Endothelial cell of umbilical vein (primary cell): ENCODE measurements at regions not wholly inside any gene's neighbourhood (a gene's known extent, or its start where the extent isn't known, plus 50 kb on each side); places are given as distances from the start of the nearest gene placed in this dataset.

ENCODE experiments used
- BruUV-seq: library from RNA; stranded (reverse); fragments of 400-500 nt; replicated peaks from 2 replicates; lab custom pipeline; 2021; lab: Mats Ljungman, UMichigan
- CTCF ChIA-PET: fragments of 300-600, 350-600 bp; sonication (Branson Sonifier 250); formaldehyde crosslinking; loops from one replicate; lab custom pipeline; 2021; ENCODE audit warnings: antibody characterized with exemption, inconsistent platforms; lab: Charles Lee
- POLR2A ChIA-PET: fragments of 300-600, 350-600 bp; sonication (Branson Sonifier 250); formaldehyde crosslinking; loops from one replicate; lab custom pipeline; 2021; ENCODE audit warnings: antibody characterized with exemption, inconsistent platforms; lab: Charles Lee
- DNase-seq: peaks from one replicate; pipeline ENCODE4 v3.0.0-alpha.2; 2011; ENCODE audit warnings: low read depth, low spot score
- FAIRE-seq: peaks from 2 replicates; lab custom pipeline; 2011; peaks lifted over from hg19 to GRCh38; lab: Jason Lieb, UNC
- H2AFZ ChIP-seq: 2 replicates; pipeline ENCODE4 v1.6.0; 2012; ENCODE audit warnings: low read depth, low read length, control low read depth, inconsistent platforms
- H3K27ac ChIP-seq: 2 replicates; pipeline ENCODE4 v1.5.1; 2011; ENCODE audit warnings: low read depth, mild to moderate bottlenecking, control low read depth, low read length, moderate library complexity; ENCODE audit not compliant: insufficient read depth
- H3K27me3 ChIP-seq, 2 experiments: 2 replicates each; pipeline versions ENCODE4 v1.6.0 to v1.6.1; 2011; ENCODE audit warnings: low read length in 2 of 2, mixed read lengths in 1 of 2; ENCODE audit not compliant: control insufficient read depth in 2 of 2, insufficient read depth in 2 of 2
- H3K36me3 ChIP-seq, 2 experiments: 2 replicates in 1 of 2; 3 replicates in 1 of 2; pipeline ENCODE4 v1.5.1; 2011; ENCODE audit warnings: low read length in 2 of 2, mild to moderate bottlenecking in 1 of 2, moderate library complexity in 1 of 2; ENCODE audit not compliant: control insufficient read depth in 2 of 2, insufficient read depth in 2 of 2; ENCODE audit errors: extremely low read depth in 1 of 2
- H3K4me1 ChIP-seq: 3 replicates; pipeline ENCODE4 v1.5.1; 2011; ENCODE audit warnings: mild to moderate bottlenecking, low read length; ENCODE audit not compliant: control insufficient read depth, insufficient read depth; ENCODE audit errors: extremely low read depth
- H3K4me2 ChIP-seq: 2 replicates; pipeline ENCODE4 v1.6.1; 2011; ENCODE audit warnings: low read length, control low read depth, mixed read lengths; ENCODE audit not compliant: insufficient read depth
- H3K4me3 ChIP-seq, 3 experiments: fragments of 200-600 bp in 1 of 3; sonication (generic), shearing (Covaris generic) in 1 of 3; replicated peaks in 1 of 3; 2 replicates each; pipeline ENCODE4 v1.5.1; 2011 to 2016; ENCODE audit warnings: control low read depth in 3 of 3, low read length in 3 of 3, mild to moderate bottlenecking in 2 of 3, inconsistent platforms in 1 of 3, low read depth in 1 of 3, moderate library complexity in 1 of 3; ENCODE audit not compliant: insufficient read depth in 1 of 3
- H3K79me2 ChIP-seq: 2 replicates; pipeline ENCODE4 v1.6.0; 2012; ENCODE audit warnings: low read length, inconsistent platforms; ENCODE audit not compliant: control insufficient read depth, insufficient read depth
- H3K9ac ChIP-seq: replicated peaks from 2 replicates; pipeline ENCODE3; 2011; ENCODE audit warnings: low read length, control low read depth; ENCODE audit not compliant: insufficient read depth; ENCODE audit errors: extremely low read depth
- H3K9me1 ChIP-seq: replicated peaks from 3 replicates; pipeline ENCODE4 v1.6.0; 2011; ENCODE audit warnings: mild to moderate bottlenecking, low read length; ENCODE audit not compliant: control insufficient read depth, insufficient read depth; ENCODE audit errors: extremely low read depth
- H3K9me3 ChIP-seq: replicated peaks from 2 replicates; pipeline ENCODE4 v1.5.1; 2012; ENCODE audit warnings: low read length, inconsistent platforms; ENCODE audit not compliant: control insufficient read depth, insufficient read depth
- H4K20me1 ChIP-seq: replicated peaks from 2 replicates; pipeline ENCODE3; 2011; ENCODE audit warnings: mild to moderate bottlenecking, low read length; ENCODE audit not compliant: control insufficient read depth, insufficient read depth; ENCODE audit errors: extremely low read depth
- CTCF ChIP-seq, 2 donors: IDR thresholded peaks; 1 replicate in 1 of 2; 2 replicates in 1 of 2; pipeline ENCODE4 v1.5.1; 2011; ENCODE audit warnings: low read length in 2 of 2, mild to moderate bottlenecking in 2 of 2, moderate library complexity in 2 of 2, control low read depth in 1 of 2, inconsistent platforms in 1 of 2, low read depth in 1 of 2; ENCODE audit not compliant: insufficient read depth in 1 of 2; ENCODE audit errors: extremely low read depth in 1 of 2
- EZH2 ChIP-seq: IDR thresholded peaks from 2 replicates; pipeline ENCODE4 v1.6.1; 2012; ENCODE audit warnings: borderline replicate concordance, low read depth, mild to moderate bottlenecking, moderate library complexity, low read length, inconsistent platforms; ENCODE audit not compliant: severe bottlenecking
- FOS ChIP-seq: IDR thresholded peaks from 2 replicates; pipeline ENCODE4 v1.6.1; 2011; ENCODE audit warnings: mild to moderate bottlenecking, low read length, moderate library complexity, borderline replicate concordance; ENCODE audit not compliant: insufficient read depth
- GATA2 ChIP-seq: IDR thresholded peaks from 2 replicates; pipeline ENCODE4 v1.7.0; 2011; ENCODE audit warnings: low read depth, mild to moderate bottlenecking, moderate library complexity, mixed read lengths, low read length; ENCODE audit not compliant: insufficient read length, insufficient read depth
- JUN ChIP-seq: IDR thresholded peaks from 2 replicates; pipeline ENCODE4 v1.6.1; 2011; ENCODE audit warnings: borderline replicate concordance, low read depth; ENCODE audit not compliant: insufficient read length, insufficient read depth
- MAX ChIP-seq: IDR thresholded peaks from 2 replicates; pipeline ENCODE4 v1.6.1; 2011; ENCODE audit not compliant: insufficient read depth, insufficient read length
- MYC ChIP-seq: IDR thresholded peaks from one replicate; pipeline ENCODE4 v1.6.1; 2011; ENCODE audit warnings: mild to moderate bottlenecking, low read depth, low read length
- POLR2A ChIP-seq: IDR thresholded peaks from 2 replicates; pipeline ENCODE4 v1.6.1; 2012; ENCODE audit warnings: low read depth, mild to moderate bottlenecking, control low read depth, low read length
- POLR2AphosphoS5 ChIP-seq: IDR thresholded peaks from 2 replicates; pipeline ENCODE4 v1.6.1; 2012; ENCODE audit warnings: low read depth, mild to moderate bottlenecking, control low read depth, low read length, moderate library complexity; ENCODE audit not compliant: insufficient read depth
- dilution Hi-C: fragments of 300-500 bp; cut with MboI; formaldehyde crosslinking; loops from one replicate; pipeline ENCODE4 v1.15.0; 2019; ENCODE audit warnings: low sequenced_read_pairs; ENCODE audit not compliant: extremely low pct_ligation_motif_present
- intact Hi-C: fragments of 100-400 bp; cut with micrococcal nuclease; formaldehyde crosslinking; loops from one replicate; pipeline ENCODE4 v1.10.0; 2022

- DNase-seq, result no peak
- FAIRE-seq, result no peak
- peaks cover 2% of the 10 kb centered on the region for H3K9me3 ChIP-seq
- no peak overlapping the region for H3K4me3 ChIP-seq
- H4K20me1 ChIP-seq, result no peaks in the 10 kb centered on the region
- CTCF ChIA-PET, result no interaction called here
- no peaks in the 10 kb centered on the region for H3K36me3 ChIP-seq
- no peak for TF ChIP-seq EZH2
- no peak for TF ChIP-seq FOS
- TF ChIP-seq MYC, result no peak
- no peak for TF ChIP-seq POLR2A
- TF ChIP-seq GATA2, result no peak
- TF ChIP-seq CTCF (IDR thresholded peaks at IDR 0.05; ENCODE audit: extremely low read depth in 1 of 2, insufficient read depth in 1 of 2, low read depth in 1 of 2, low read length in 2 of 2), result no peak
- TF ChIP-seq JUN, result no peak
- no peak for TF ChIP-seq MAX
- no peak for TF ChIP-seq POLR2AphosphoS5
- no peak overlapping the region for H3K4me2 ChIP-seq
- no TSS peak for BruUV-seq
- no peaks in the 10 kb centered on the region for H3K4me1 ChIP-seq
- intact Hi-C loops (no loop called here), dilution Hi-C loops (no loop called here)
- POLR2A ChIA-PET, result no interaction called here
- no peaks in the 10 kb centered on the region for H3K27me3 ChIP-seq
- H3K27ac ChIP-seq, result no peak overlapping the region
- H3K9ac ChIP-seq, result no peak overlapping the region
- no peak overlapping the region for H2AFZ ChIP-seq
- H3K79me2 ChIP-seq, result no peaks in the 10 kb centered on the region
- no peaks in the 10 kb centered on the region for H3K9me1 ChIP-seq
Observed at GRCh38 chr2:59385971-59386370, 1144.8 kb upstream of the FANCL start.
